ENCODE measurements at regions not wholly inside any gene's neighbourhood (a gene's known extent, or its start where the extent isn't known, plus 50 kb on each side); places are given as distances from the start of the nearest gene placed in this dataset.

- Histone ChIP-seq H3K14ac (ENCODE audit: insufficient read length) (no peak overlapping the region), H4K20me1 (replicated peaks in 1 of 2; ENCODE audit: control insufficient read depth in 1 of 2, insufficient read depth in 2 of 2, low read length in 2 of 2) (no peaks in the 10 kb centered on the region), H3K9ac (replicated peaks in 1 of 4; ENCODE audit: extremely low read depth in 1 of 4, low read depth in 3 of 4, low read length in 3 of 4) (no peak overlapping the region), H3K27ac (ENCODE audit: low read depth, low read length) (no peak overlapping the region), H2BK12ac (ENCODE audit: low read depth, low read length) (peak overlapping the region; percentile 41; the same call in 1 of the 2 replicates), H3K4me1 (replicated peaks in 1 of 4; ENCODE audit: control insufficient read depth in 3 of 4, insufficient read depth in 4 of 4, low read length in 3 of 4) (peaks cover 2 to 6% (median 4%) of the 10 kb centered on the region in 4 experiments; a peak in 3 of 7 replicates), H2BK20ac (ENCODE audit: low read length) (no peak overlapping the region), H3K4me3 (ENCODE audit: extremely low read depth in 1 of 4, insufficient read depth in 2 of 4, low read depth in 3 of 4, low read length in 4 of 4) (peak overlapping the region in 1 of 4 experiments; percentile 24; a peak in 1 of 8 replicates), H3K56ac (replicated peaks; ENCODE audit: insufficient read length, low read depth, low read length) (no peak overlapping the region), H3K4ac (replicated peaks; ENCODE audit: insufficient read length, low read depth, low read length) (no peak overlapping the region), H3K4me2 (ENCODE audit: insufficient read depth in 1 of 2, low read depth in 2 of 2, low read length in 2 of 2) (peak overlapping the region in 1 of 2 experiments; percentile 46; a peak in 3 of 4 replicates), H3K9me3 (ENCODE audit: insufficient read depth in 2 of 2, low read depth in 1 of 2, low read length in 1 of 2) (no peaks in the 10 kb centered on the region), H4K8ac (ENCODE audit: extremely low read depth, insufficient read depth, low read length) (peak overlapping the region; percentile 18; the same call in 1 of the 2 replicates), H2AFZ (ENCODE audit: low read length) (peak overlapping the region; percentile 84; the same call in 1 of the 2 replicates), H3K23ac (ENCODE audit: insufficient read length) (no peak overlapping the region), H2BK5ac (ENCODE audit: low read depth, low read length) (0 out of 2 replicates have a peak overlapping the region, but pooled peaks have one; percentile 50), H2AK5ac (ENCODE audit: low read depth, low read length) (no peak overlapping the region), H3K79me1 (ENCODE audit: low read depth, low read length) (no peaks in the 10 kb centered on the region), H2BK120ac (replicated peaks; ENCODE audit: low read depth, low read length) (no peak overlapping the region), H3K27me3 (replicated peaks in 1 of 4; ENCODE audit: control insufficient read depth in 3 of 4, extremely low read depth in 1 of 4, insufficient read depth in 3 of 4, low read length in 3 of 4) (no peaks in the 10 kb centered on the region), H3K18ac (ENCODE audit: extremely low read depth, low read length) (peak overlapping the region; percentile 51; the same call in 1 of the 2 replicates), H3K79me2 (ENCODE audit: control insufficient read depth in 1 of 2, insufficient read depth in 2 of 2, low read length in 2 of 2) (no peaks in the 10 kb centered on the region), H2BK15ac (ENCODE audit: low read length) (no peak overlapping the region), H4K91ac (replicated peaks; ENCODE audit: insufficient read length, low read length) (peak overlapping the region; percentile 27), H3K23me2 (ENCODE audit: low read depth, low read length) (no peaks in the 10 kb centered on the region), H3K36me3 (ENCODE audit: control insufficient read depth in 2 of 4, insufficient read depth in 4 of 4, low read length in 3 of 4) (no peaks in the 10 kb centered on the region), H4K5ac (ENCODE audit: insufficient read length, low read depth, low read length) (peak overlapping the region; percentile 54)
- WGBS, 2 experiments (ENCODE audit: extremely low coverage in 1 of 2, insufficient coverage in 1 of 2, insufficient read length in 1 of 2, insufficient replicate concordance in 2 of 2, low coverage in 1 of 2, low lambda C conversion rate in 2 of 2, missing lambda C conversion rate in 1 of 2), result 23% methylated on average over 16 of the region's 16 CpGs; no CpG with 5 or more reads in 1 of the 2 experiments
- TF ChIP-seq MAX (IDR thresholded peaks at IDR 0.05) (peak; percentile 45; the same call in 1 of the 2 replicates), POLR2AphosphoS5 (IDR thresholded peaks at IDR 0.05; ENCODE audit: low read depth, low read length) (no peak), RAD21 (IDR thresholded peaks at IDR 0.05 in 1 of 2, conservative IDR thresholded peaks at IDR 0.05 in 1 of 2; ENCODE audit: low read depth in 2 of 2, low read length in 2 of 2) (0 out of 4 replicates have a peak, but pooled peaks of 1 of the 2 experiments have one; percentile 1), SIX5 (IDR thresholded peaks at IDR 0.05; ENCODE audit: low read depth, low read length) (no peak)
- ChIA-PET CTCF (ENCODE audit: partially characterized antibody) (interaction anchor here (1.0 kb wide), 1 partner anchor 15 kb away, joined by 3 read pairs; no protein-coding TSS in a partner anchor), POLR2A (ENCODE audit: partially characterized antibody) (interaction anchor here (1.1 to 1.7 kb wide), 3 partner anchors 9 to 15 kb away, joined by 3 to 6 read pairs (median 5); no protein-coding TSS in a partner anchor)
- FAIRE-seq (no peak), DNase-seq (ENCODE audit: low read depth in 1 of 2, low spot score in 2 of 2) (peak in 1 of 2 experiments; percentile 58)
Observed at GRCh38 chr20:10793766-10794165, 120.0 kb upstream of the JAG1 start.

Measured in H1 (cell line).